Activated CD8-positive, alpha-beta T cell treated with anti-CD3 and anti-CD28 coated beads for 36 hours (primary cell): ENCODE measurements at regions not wholly inside any gene's neighbourhood (a gene's known extent, or its start where the extent isn't known, plus 50 kb on each side); places are given as distances from the start of the nearest gene placed in this dataset.

Experiments
- ATAC-seq: fragments of 200-7000 bp; cut with Tn5 transposase; one replicate; pipeline ENCODE4 v1.10.0; 2021; ENCODE audit warnings: mild to moderate bottlenecking, moderate library complexity
- CTCF ChIA-PET: fragments of 350-600 bp; sonication (Branson Sonifier 250); formaldehyde crosslinking; loops from one replicate; lab custom pipeline; 2021; ENCODE audit warnings: antibody characterized with exemption; lab: Charles Lee
- POLR2A ChIA-PET: fragments of 350-600 bp; sonication (Branson Sonifier 250); formaldehyde crosslinking; loops from one replicate; lab custom pipeline; 2021; ENCODE audit warnings: antibody characterized with exemption; lab: Charles Lee
- DNase-seq: peaks from one replicate; pipeline ENCODE4 v3.0.0-alpha.2; 2020
- H3K27ac Mint-ChIP-seq: one replicate; pipeline ENCODE4 v1.8.0; 2021; ENCODE audit warnings: mild to moderate bottlenecking, mixed read lengths
- H3K27me3 Mint-ChIP-seq: one replicate; pipeline ENCODE4 v1.8.0; 2021; ENCODE audit warnings: mixed read lengths
- H3K36me3 Mint-ChIP-seq: one replicate; pipeline ENCODE4 v1.8.0; 2021; ENCODE audit warnings: low read depth, mixed read lengths
- H3K4me1 Mint-ChIP-seq: one replicate; pipeline ENCODE4 v1.8.0; 2021; ENCODE audit warnings: low read depth, mixed read lengths
- H3K4me3 Mint-ChIP-seq: one replicate; pipeline ENCODE4 v1.8.0; 2021; ENCODE audit warnings: mild to moderate bottlenecking, moderate library complexity, mixed read lengths
- H3K9me3 Mint-ChIP-seq: one replicate; pipeline ENCODE4 v1.8.0; 2021; ENCODE audit warnings: mixed read lengths
- CTCF ChIP-seq: fragments of 200-600 bp; IDR thresholded peaks from one replicate; pipeline ENCODE4 v1.8.0; 2022; ENCODE audit warnings: antibody characterized with exemption, mild to moderate bottlenecking
- intact Hi-C: fragments of 100-400 bp; cut with micrococcal nuclease; formaldehyde crosslinking; loops from one replicate; pipeline ENCODE4 v1.10.0; 2022

GRCh38 chr5:8137941-8138550 is 269.1 kb downstream of the MTRR start:
- intact Hi-C loops: no loop called here
- Mint-ChIP-seq H3K36me3 (no peaks in the 10 kb centered on the region), H3K27me3 (no peaks in the 10 kb centered on the region), H3K27ac (no peak overlapping the region), H3K9me3 (no peaks in the 10 kb centered on the region), H3K4me1 (no peaks in the 10 kb centered on the region), H3K4me3 (no peak overlapping the region)
- ChIA-PET CTCF (no interaction called here), POLR2A (no interaction called here)
- ATAC-seq (no peak), DNase-seq (no peak)
- no peak for TF ChIP-seq CTCF

GRCh38 chr5:8138884-8139283 is 269.9 kb downstream of the MTRR start:
- ChIA-PET POLR2A (no interaction called here), CTCF (no interaction called here)
- Mint-ChIP-seq H3K4me3 (no peak overlapping the region), H3K4me1 (no peaks in the 10 kb centered on the region), H3K27ac (no peak overlapping the region), H3K27me3 (no peaks in the 10 kb centered on the region), H3K9me3 (no peaks in the 10 kb centered on the region), H3K36me3 (no peaks in the 10 kb centered on the region)
- DNase-seq (no peak), ATAC-seq (no peak)
- intact Hi-C loops: no loop called here
- TF ChIP-seq CTCF: no peak

GRCh38 chr5:8150791-8151190 is 281.8 kb downstream of the MTRR start:
- TF ChIP-seq CTCF: no peak
- Mint-ChIP-seq H3K4me1 (no peaks in the 10 kb centered on the region), H3K27ac (no peak overlapping the region), H3K4me3 (no peak overlapping the region), H3K36me3 (no peaks in the 10 kb centered on the region), H3K27me3 (no peaks in the 10 kb centered on the region), H3K9me3 (no peaks in the 10 kb centered on the region)
- no peak for ATAC-seq
- ChIA-PET CTCF (no interaction called here), POLR2A (no interaction called here)
- DNase-seq: no peak
- intact Hi-C loops: no loop called here

- DNase-seq: no peak
- intact Hi-C loops: no loop called here
- no peaks in the 10 kb centered on the region for H3K36me3 Mint-ChIP-seq
- no peak overlapping the region for H3K27ac Mint-ChIP-seq
- H3K27me3 Mint-ChIP-seq: no peaks in the 10 kb centered on the region
- no peaks in the 10 kb centered on the region for H3K4me1 Mint-ChIP-seq
- no peak for ATAC-seq
- no peak for TF ChIP-seq CTCF
- H3K9me3 Mint-ChIP-seq: no peaks in the 10 kb centered on the region
- POLR2A ChIA-PET: no interaction called here
- CTCF ChIA-PET: no interaction called here
- H3K4me3 Mint-ChIP-seq: no peak overlapping the region
Observed at GRCh38 chr5:8156706-8157105, 287.8 kb downstream of the MTRR start.

- Mint-ChIP-seq H3K27ac (no peak overlapping the region), H3K27me3 (no peaks in the 10 kb centered on the region), H3K9me3 (no peaks in the 10 kb centered on the region), H3K36me3 (no peaks in the 10 kb centered on the region), H3K4me3 (no peak overlapping the region), H3K4me1 (no peaks in the 10 kb centered on the region)
- ATAC-seq (no peak), DNase-seq (no peak)
- CTCF ChIA-PET: no interaction called here
- POLR2A ChIA-PET: no interaction called here
- TF ChIP-seq CTCF: no peak
- intact Hi-C loops: no loop called here
Observed at GRCh38 chr5:8157320-8157822, 288.4 kb downstream of the MTRR start.
